GM23338 (cell line): ENCODE measurements at regions not wholly inside any gene's neighbourhood (a gene's known extent, or its start where the extent isn't known, plus 50 kb on each side); places are given as distances from the start of the nearest gene placed in this dataset.
"Not testable (repeated sequence)": the region's sequence is repeated elsewhere in the genome, so short reads cannot be mapped to it uniquely, and the experiment has no call there.

Experiments
- ATAC-seq: fragments of 200-7000 bp; cut with Tn5 transposase; 3 replicates; pipeline ENCODE4 v1.9.1; 2020
- DNase-seq: peaks from one replicate; pipeline ENCODE4 v3.0.0-alpha.2; 2015; ENCODE audit warnings: low spot score
- H2AFZ ChIP-seq: fragments of 200-600 bp; sonication (generic); 2 replicates; pipeline ENCODE4 v1.8.0; 2016; ENCODE audit warnings: antibody characterized with exemption, mild to moderate bottlenecking, moderate library complexity
- H3F3A ChIP-seq: fragments of 200-600 bp; sonication (generic); replicated peaks from 2 replicates; pipeline ENCODE4 v1.8.0; 2017; ENCODE audit warnings: antibody characterized with exemption, mixed run types, low read depth
- H3K27ac ChIP-seq: fragments of 200-600 bp; sonication (generic); 2 replicates; pipeline ENCODE4 v1.6.1; 2016; ENCODE audit warnings: low read depth
- H3K27me3 ChIP-seq: fragments of 200-600 bp; sonication (generic); 2 replicates; pipeline ENCODE4 v1.8.0; 2016; ENCODE audit warnings: mild to moderate bottlenecking, mixed run types, moderate library complexity; ENCODE audit not compliant: insufficient read depth
- H3K36me3 ChIP-seq: fragments of 200-600 bp; sonication (generic); 2 replicates; pipeline ENCODE4 v1.8.0; 2016; ENCODE audit warnings: mild to moderate bottlenecking; ENCODE audit not compliant: insufficient read depth
- H3K4me1 ChIP-seq: fragments of 200-600 bp; sonication (generic); 2 replicates; pipeline ENCODE4 v1.8.0; 2016; ENCODE audit warnings: mild to moderate bottlenecking, moderate library complexity; ENCODE audit not compliant: insufficient read depth
- H3K4me2 ChIP-seq: fragments of 200-600 bp; sonication (generic); 2 replicates; pipeline ENCODE4 v1.7.1; 2017; ENCODE audit warnings: mixed run types
- H3K4me3 ChIP-seq: fragments of 200-600 bp; sonication (generic); 2 replicates; pipeline ENCODE4 v1.6.1; 2016; ENCODE audit warnings: mixed run types
- H3K79me2 ChIP-seq: fragments of 200-600 bp; sonication (generic); replicated peaks from 2 replicates; pipeline ENCODE4 v1.8.0; 2017; ENCODE audit warnings: mild to moderate bottlenecking; ENCODE audit not compliant: insufficient read depth
- H3K9me2 ChIP-seq: fragments of 200-600 bp; sonication (generic); 2 replicates; pipeline ENCODE4 v1.8.0; 2017; ENCODE audit not compliant: insufficient read depth
- H4K20me1 ChIP-seq: fragments of 200-600 bp; sonication (generic); replicated peaks from 2 replicates; pipeline ENCODE4 v1.8.0; 2017; ENCODE audit warnings: mild to moderate bottlenecking; ENCODE audit not compliant: insufficient read depth
- H3K27ac Mint-ChIP-seq: 2 replicates; pipeline ENCODE4 v1.8.0; 2020; ENCODE audit warnings: inconsistent platforms, mild to moderate bottlenecking, moderate library complexity, mixed read lengths
- H3K27me3 Mint-ChIP-seq: 3 replicates; pipeline ENCODE4 v1.8.0; 2022; ENCODE audit warnings: low read depth, mild to moderate bottlenecking, moderate library complexity, mixed read lengths, inconsistent platforms; ENCODE audit not compliant: insufficient read depth, poor library complexity
- H3K36me3 Mint-ChIP-seq: 3 replicates; pipeline ENCODE4 v1.8.0; 2021; ENCODE audit warnings: low read depth, mild to moderate bottlenecking, inconsistent platforms, moderate library complexity, mixed read lengths
- H3K4me1 Mint-ChIP-seq: 3 replicates; pipeline ENCODE4 v1.8.0; 2020; ENCODE audit warnings: mild to moderate bottlenecking, inconsistent platforms, mixed read lengths
- H3K4me3 Mint-ChIP-seq: 3 replicates; pipeline ENCODE4 v1.8.0; 2021; ENCODE audit warnings: moderate library complexity, mild to moderate bottlenecking, inconsistent platforms, mixed read lengths
- H3K9me3 Mint-ChIP-seq: 3 replicates; pipeline ENCODE4 v1.8.0; 2020; ENCODE audit warnings: moderate library complexity, mild to moderate bottlenecking, inconsistent platforms, mixed read lengths
- CREB1 ChIP-seq: fragments of 250-450 bp; sonication (Bioruptor Pico); IDR thresholded peaks from 2 replicates; pipeline ENCODE4 v1.5.0; 2020; ENCODE audit warnings: low read depth, mild to moderate bottlenecking, moderate library complexity
- EZH2 ChIP-seq: fragments of 200-600 bp; sonication (generic); IDR thresholded peaks from one replicate; pipeline ENCODE4 v1.8.0; 2017; ENCODE audit warnings: antibody characterized with exemption, mild to moderate bottlenecking, low read depth; ENCODE audit not compliant: unreplicated experiment
- EZH2phosphoT487 ChIP-seq: fragments of 200-600 bp; sonication (generic); IDR thresholded peaks from one replicate; pipeline ENCODE4 v1.8.1; 2018; ENCODE audit warnings: antibody characterized with exemption; ENCODE audit not compliant: unreplicated experiment
- JUNB ChIP-seq: IDR thresholded peaks from one replicate; pipeline ENCODE4 v1.6.1; 2016; ENCODE audit warnings: antibody characterized with exemption; ENCODE audit not compliant: unreplicated experiment
- POLR2AphosphoS5 ChIP-seq: IDR thresholded peaks from 2 replicates; pipeline ENCODE4 v1.6.1; 2016; ENCODE audit warnings: antibody characterized with exemption, low read depth
- REST ChIP-seq: IDR thresholded peaks from one replicate; pipeline ENCODE4 v1.6.1; 2018; ENCODE audit warnings: antibody characterized with exemption; ENCODE audit not compliant: unreplicated experiment
- STAT1 ChIP-seq: IDR thresholded peaks from one replicate; pipeline ENCODE4 v1.6.1; 2016; ENCODE audit warnings: antibody characterized with exemption; ENCODE audit not compliant: unreplicated experiment
- ZNF114 ChIP-seq: fragments of 250-450 bp; sonication (Bioruptor Pico); IDR thresholded peaks from 2 replicates; pipeline ENCODE4 v1.5.0; 2020; ENCODE audit warnings: mild to moderate bottlenecking, moderate library complexity
- ZNF331 ChIP-seq: fragments of 250-450 bp; sonication (Bioruptor Pico); IDR thresholded peaks from 2 replicates; pipeline ENCODE4 v1.5.0; 2020; ENCODE audit warnings: low read depth, mild to moderate bottlenecking, moderate library complexity
- TF ChIP-seq, protein P1 (sequence below): IDR thresholded peaks from 2 replicates; pipeline ENCODE4 v1.6.1; 2016; ENCODE audit warnings: antibody characterized with exemption
- TF ChIP-seq, protein P2 (sequence below), 2 experiments: fragments of 200-600 bp in 1 of 2; sonication (generic) in 1 of 2; conservative IDR thresholded peaks; 2 replicates each; pipeline versions ENCODE4 v1.5.1 to v1.6.1; 2016 to 2017; ENCODE audit warnings: antibody characterized with exemption in 2 of 2, low read depth in 2 of 2, mild to moderate bottlenecking in 2 of 2, moderate library complexity in 1 of 2

- Histone ChIP-seq H2AFZ (no peak overlapping the region), H3K27me3 (no peaks in the 10 kb centered on the region), H3K79me2 (no peaks in the 10 kb centered on the region), H3K36me3 (no peaks in the 10 kb centered on the region), H3K9me2 (no peaks in the 10 kb centered on the region), H3K4me1 (no peaks in the 10 kb centered on the region), H3K4me2 (no peak overlapping the region), H3K27ac (no peak overlapping the region), H3K4me3 (no peak overlapping the region), H3F3A (no peaks in the 10 kb centered on the region), H4K20me1 (no peaks in the 10 kb centered on the region)
- Mint-ChIP-seq H3K27ac (no peak overlapping the region), H3K36me3 (no peaks in the 10 kb centered on the region), H3K4me3 (no peak overlapping the region), H3K9me3 (peaks cover 8% of the 10 kb centered on the region; the same call in 2 of the 3 replicates), H3K4me1 (no peaks in the 10 kb centered on the region), H3K27me3 (no peaks in the 10 kb centered on the region)
- DNase-seq (no peak), ATAC-seq (no peak)
- TF ChIP-seq, protein P1, sequence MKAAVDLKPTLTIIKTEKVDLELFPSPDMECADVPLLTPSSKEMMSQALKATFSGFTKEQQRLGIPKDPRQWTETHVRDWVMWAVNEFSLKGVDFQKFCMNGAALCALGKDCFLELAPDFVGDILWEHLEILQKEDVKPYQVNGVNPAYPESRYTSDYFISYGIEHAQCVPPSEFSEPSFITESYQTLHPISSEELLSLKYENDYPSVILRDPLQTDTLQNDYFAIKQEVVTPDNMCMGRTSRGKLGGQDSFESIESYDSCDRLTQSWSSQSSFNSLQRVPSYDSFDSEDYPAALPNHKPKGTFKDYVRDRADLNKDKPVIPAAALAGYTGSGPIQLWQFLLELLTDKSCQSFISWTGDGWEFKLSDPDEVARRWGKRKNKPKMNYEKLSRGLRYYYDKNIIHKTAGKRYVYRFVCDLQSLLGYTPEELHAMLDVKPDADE: no peak
- no peak for TF ChIP-seq JUNB
These were observed 126.6 kb upstream of the FIBIN start for GRCh38 chr11:26867286-26867685.

GRCh38 chr11:26878959-26879581, 114.8 kb upstream of the FIBIN start:
- H3K4me2 ChIP-seq: peak overlapping the region; percentile 69
- Mint-ChIP-seq H3K36me3 (peaks cover 34% of the 10 kb centered on the region), H3K4me3 (no peak overlapping the region), H3K27ac (no peak overlapping the region), H3K27me3 (peaks cover 4% of the 10 kb centered on the region), H3K4me1 (peaks cover 11% of the 10 kb centered on the region), H3K9me3 (peaks cover 48% of the 10 kb centered on the region)
- H3F3A ChIP-seq: no peaks in the 10 kb centered on the region
- no peaks in the 10 kb centered on the region for H3K79me2 ChIP-seq
- peak; percentile 34; the same call in 1 of the 3 replicates for ATAC-seq
- H3K27ac ChIP-seq: no peak overlapping the region; the same call in 1 of the 2 replicates
- peaks cover 5% of the 10 kb centered on the region; the same call in 1 of the 2 replicates for H3K9me2 ChIP-seq
- no peaks in the 10 kb centered on the region for H3K4me1 ChIP-seq
- peak; percentile 43 for DNase-seq
- H3K27me3 ChIP-seq: no peaks in the 10 kb centered on the region
- H4K20me1 ChIP-seq: no peaks in the 10 kb centered on the region
- no peak overlapping the region for H2AFZ ChIP-seq
- H3K36me3 ChIP-seq: no peaks in the 10 kb centered on the region
- TF ChIP-seq REST: no peak
- TF ChIP-seq, protein P1: no peak
- TF ChIP-seq, protein P2, sequence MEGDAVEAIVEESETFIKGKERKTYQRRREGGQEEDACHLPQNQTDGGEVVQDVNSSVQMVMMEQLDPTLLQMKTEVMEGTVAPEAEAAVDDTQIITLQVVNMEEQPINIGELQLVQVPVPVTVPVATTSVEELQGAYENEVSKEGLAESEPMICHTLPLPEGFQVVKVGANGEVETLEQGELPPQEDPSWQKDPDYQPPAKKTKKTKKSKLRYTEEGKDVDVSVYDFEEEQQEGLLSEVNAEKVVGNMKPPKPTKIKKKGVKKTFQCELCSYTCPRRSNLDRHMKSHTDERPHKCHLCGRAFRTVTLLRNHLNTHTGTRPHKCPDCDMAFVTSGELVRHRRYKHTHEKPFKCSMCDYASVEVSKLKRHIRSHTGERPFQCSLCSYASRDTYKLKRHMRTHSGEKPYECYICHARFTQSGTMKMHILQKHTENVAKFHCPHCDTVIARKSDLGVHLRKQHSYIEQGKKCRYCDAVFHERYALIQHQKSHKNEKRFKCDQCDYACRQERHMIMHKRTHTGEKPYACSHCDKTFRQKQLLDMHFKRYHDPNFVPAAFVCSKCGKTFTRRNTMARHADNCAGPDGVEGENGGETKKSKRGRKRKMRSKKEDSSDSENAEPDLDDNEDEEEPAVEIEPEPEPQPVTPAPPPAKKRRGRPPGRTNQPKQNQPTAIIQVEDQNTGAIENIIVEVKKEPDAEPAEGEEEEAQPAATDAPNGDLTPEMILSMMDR (conservative IDR thresholded peaks at IDR 0.05; ENCODE audit: low read depth in 2 of 2): no peak
- TF ChIP-seq CREB1 (CRISPR knock-in tag): no peak
- TF ChIP-seq ZNF114 (CRISPR knock-in tag): no peak
- no peak for TF ChIP-seq POLR2AphosphoS5
- no peak for TF ChIP-seq EZH2
- no peak for TF ChIP-seq ZNF331
- no peak for TF ChIP-seq JUNB
- no peak for TF ChIP-seq STAT1
- no peak for TF ChIP-seq EZH2phosphoT487
- no peak overlapping the region for H3K4me3 ChIP-seq

DNA sequence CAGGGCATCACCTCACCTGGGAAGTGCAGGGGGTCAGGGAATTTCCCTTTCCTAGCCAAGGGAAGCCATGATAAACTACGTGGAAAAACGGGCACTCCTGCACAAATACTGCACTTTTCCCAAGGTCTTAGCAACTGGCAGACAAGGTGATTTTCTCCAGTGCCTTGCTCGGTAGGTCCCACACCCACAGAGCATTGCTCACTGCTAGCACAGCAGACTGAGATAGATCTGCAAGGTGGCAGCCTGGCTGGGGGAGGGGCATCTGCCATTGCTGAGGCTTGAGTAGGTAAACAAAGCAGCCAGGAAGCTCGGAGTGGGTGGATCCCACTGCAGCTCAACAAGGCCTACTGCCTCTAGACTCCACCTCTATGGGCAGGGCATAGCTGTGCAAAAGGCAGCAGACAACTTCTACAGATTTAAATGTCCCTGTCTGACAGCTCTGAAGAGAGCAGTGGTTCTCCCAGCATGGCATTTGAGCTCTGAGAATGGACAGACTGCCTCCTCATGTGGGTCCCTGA, 111.5 kb upstream of the FIBIN start:
- H3K9me3 Mint-ChIP-seq: peaks cover 56% of the 10 kb centered on the region
- not testable (repeated sequence) for H3K27me3 Mint-ChIP-seq, H3K36me3 ChIP-seq, H3K27ac Mint-ChIP-seq, H3K27me3 ChIP-seq, H3K9me2 ChIP-seq, H3K4me2 ChIP-seq, H3K79me2 ChIP-seq, H3K27ac ChIP-seq, H4K20me1 ChIP-seq, ATAC-seq, H3F3A ChIP-seq, H3K4me3 Mint-ChIP-seq, H3K4me1 ChIP-seq, H2AFZ ChIP-seq, DNase-seq, H3K4me3 ChIP-seq
- peaks cover 11% of the 10 kb centered on the region for H3K4me1 Mint-ChIP-seq
- H3K36me3 Mint-ChIP-seq: peaks cover 34% of the 10 kb centered on the region
